PC-9 (cell line): ENCODE measurements at regions not wholly inside any gene's neighbourhood (a gene's known extent, or its start where the extent isn't known, plus 50 kb on each side); places are given as distances from the start of the nearest gene placed in this dataset.

Experiments used
- BruUV-seq: library from RNA; stranded (reverse); fragments of 400-500 nt; replicated peaks from 2 replicates; lab custom pipeline; 2021; lab: Mats Ljungman, UMichigan
- CTCF ChIA-PET: fragments of 300-600 bp; sonication (Branson Sonifier 250); formaldehyde crosslinking; loops from one replicate; lab custom pipeline; 2022; ENCODE audit warnings: antibody characterized with exemption; lab: Charles Lee
- POLR2A ChIA-PET: fragments of 300-600 bp; sonication (Branson Sonifier 250); formaldehyde crosslinking; loops from one replicate; lab custom pipeline; 2022; ENCODE audit warnings: antibody characterized with exemption; ENCODE audit not compliant: unreplicated experiment; lab: Charles Lee
- DNase-seq, 2 experiments: peaks; one replicate each; pipeline versions ENCODE4 v3.0.0 to v3.0.0-alpha.2; 2015 to 2022; ENCODE audit warnings: mixed read lengths in 1 of 2
- H2AFZ ChIP-seq: fragments of 200-600 bp; sonication (generic); 2 replicates; pipeline ENCODE4 v1.8.1; 2017; ENCODE audit warnings: antibody characterized with exemption
- H3F3A ChIP-seq: fragments of 200-600 bp; sonication (generic); 2 replicates; pipeline ENCODE4 v1.8.1; 2017; ENCODE audit warnings: antibody characterized with exemption, mild to moderate bottlenecking, low read depth; ENCODE audit not compliant: insufficient read depth
- H3K27ac ChIP-seq: fragments of 200-600 bp; sonication (generic); 2 replicates; pipeline ENCODE4 v1.6.1; 2016; ENCODE audit warnings: mixed run types
- H3K27me3 ChIP-seq: fragments of 200-600 bp; sonication (generic); 2 replicates; pipeline ENCODE4 v1.6.1; 2016; ENCODE audit warnings: low read depth, mixed run types; ENCODE audit not compliant: insufficient read depth
- H3K36me3 ChIP-seq: fragments of 200-600 bp; sonication (generic); 2 replicates; pipeline ENCODE4 v1.6.1; 2016; ENCODE audit warnings: low read depth, mixed run types
- H3K4me1 ChIP-seq: fragments of 200-600 bp; sonication (generic); replicated peaks from 2 replicates; pipeline ENCODE4 v1.6.1; 2016; ENCODE audit warnings: mixed run types; ENCODE audit not compliant: insufficient read depth
- H3K4me2 ChIP-seq: fragments of 200-600 bp; sonication (generic); 2 replicates; pipeline ENCODE4 v1.6.1; 2017; ENCODE audit warnings: mixed run types
- H3K4me3 ChIP-seq: fragments of 200-600 bp; sonication (generic); 2 replicates; pipeline ENCODE4 v1.6.1; 2016; ENCODE audit warnings: mixed run types
- H3K79me2 ChIP-seq: fragments of 200-600 bp; sonication (generic); 2 replicates; pipeline ENCODE4 v1.6.1; 2017; ENCODE audit warnings: low read depth, mixed run types
- H3K9me2 ChIP-seq: fragments of 200-600 bp; sonication (generic); 2 replicates; pipeline ENCODE4 v1.8.1; 2017; ENCODE audit warnings: mild to moderate bottlenecking; ENCODE audit not compliant: insufficient read depth
- H3K9me3 ChIP-seq: fragments of 200-600 bp; sonication (generic); 2 replicates; pipeline ENCODE4 v1.8.1; 2016; ENCODE audit warnings: low read depth; ENCODE audit not compliant: insufficient read depth
- H4K20me1 ChIP-seq: fragments of 200-600 bp; sonication (generic); 2 replicates; pipeline ENCODE4 v1.8.1; 2017; ENCODE audit not compliant: insufficient read depth
- CTCF ChIP-seq: fragments of 200-600 bp; sonication (generic); conservative IDR thresholded peaks from 2 replicates; pipeline ENCODE4 v1.6.1; 2017; ENCODE audit warnings: mixed run types, antibody characterized with exemption, mild to moderate bottlenecking, moderate library complexity
- EZH2 ChIP-seq: fragments of 200-600 bp; sonication (generic); IDR thresholded peaks from 2 replicates; pipeline ENCODE4 v1.8.0; 2017; ENCODE audit warnings: antibody characterized with exemption, low read depth
- intact Hi-C: fragments of 100-400 bp; cut with micrococcal nuclease; formaldehyde crosslinking; loops from one replicate; pipeline ENCODE4 v1.10.0; 2022; ENCODE audit not compliant: unreplicated experiment

DNA sequence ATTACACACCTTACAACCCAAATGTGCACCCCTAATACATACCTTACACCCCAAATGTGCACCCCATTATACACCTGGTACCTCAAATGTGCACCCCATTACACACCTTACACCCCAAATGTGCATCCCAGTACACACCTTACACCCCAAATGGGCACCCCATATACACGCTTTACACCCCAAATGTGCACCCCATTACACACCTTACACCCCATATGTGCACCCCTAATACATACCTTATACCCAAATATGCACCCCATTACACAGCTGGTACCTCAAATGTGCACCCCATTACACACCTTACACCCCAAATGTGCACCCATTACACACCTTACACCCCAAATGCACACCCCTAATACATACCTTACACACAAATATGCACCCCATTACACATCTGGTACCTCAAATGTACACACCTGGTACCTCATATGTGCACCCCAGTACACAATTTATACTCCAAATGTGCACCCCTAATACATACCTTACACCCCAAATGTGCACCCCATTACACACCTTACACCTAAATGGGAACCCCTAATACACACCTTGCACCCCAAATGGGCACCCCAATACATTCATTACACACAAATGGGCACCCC is 106.3 kb downstream of the KLF6 start:
- Histone ChIP-seq H3K27ac (no peak overlapping the region), H3K4me2 (no peak overlapping the region), H2AFZ (no peak overlapping the region), H3K9me3 (no peaks in the 10 kb centered on the region), H3K4me3 (no peak overlapping the region), H3K79me2 (no peaks in the 10 kb centered on the region), H3K9me2 (no peaks in the 10 kb centered on the region), H3K27me3 (no peaks in the 10 kb centered on the region), H3F3A (peaks cover 6% of the 10 kb centered on the region; the same call in 1 of the 2 replicates), H4K20me1 (no peaks in the 10 kb centered on the region), H3K36me3 (no peaks in the 10 kb centered on the region), H3K4me1 (peaks cover 13% of the 10 kb centered on the region)
- no TSS peak for BruUV-seq
- TF ChIP-seq EZH2: no peak
- TF ChIP-seq CTCF: no peak
- intact Hi-C loops: no loop called here
- CTCF ChIA-PET: no interaction called here
- POLR2A ChIA-PET: no interaction called here
- no peak for DNase-seq

DNA sequence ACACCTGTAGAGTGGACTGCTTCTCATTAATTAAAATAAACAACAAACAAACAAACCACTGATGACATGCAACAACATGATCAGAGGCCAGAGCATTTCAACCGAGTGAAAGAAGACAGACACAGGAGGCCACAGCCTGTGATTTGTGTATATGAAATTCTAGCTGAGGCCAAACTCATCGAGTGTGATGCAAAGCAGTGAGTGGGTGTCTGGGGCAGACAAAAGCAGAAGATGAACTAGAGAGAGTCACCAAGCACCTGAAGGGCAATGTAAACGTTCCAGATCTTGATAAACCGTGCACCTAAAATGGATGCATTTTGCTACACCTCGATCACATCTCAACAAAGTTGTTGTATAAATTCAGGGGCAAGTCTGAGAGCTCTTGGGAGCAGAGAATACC is 108.4 kb downstream of the KLF6 start:
- H3K27ac ChIP-seq: no peak overlapping the region
- peaks cover 13% of the 10 kb centered on the region for H3K4me1 ChIP-seq
- DNase-seq: no peak
- no peaks in the 10 kb centered on the region for H3K79me2 ChIP-seq
- no peak overlapping the region for H2AFZ ChIP-seq
- intact Hi-C loops: no loop called here
- TF ChIP-seq EZH2 (no peak), CTCF (no peak)
- H3K9me2 ChIP-seq: no peaks in the 10 kb centered on the region
- ChIA-PET POLR2A (no interaction called here), CTCF (no interaction called here)
- peaks cover 6% of the 10 kb centered on the region; the same call in 1 of the 2 replicates for H3F3A ChIP-seq
- H3K4me3 ChIP-seq: no peak overlapping the region
- H3K9me3 ChIP-seq: no peaks in the 10 kb centered on the region
- H4K20me1 ChIP-seq: no peaks in the 10 kb centered on the region
- BruUV-seq: no TSS peak
- H3K4me2 ChIP-seq: no peak overlapping the region
- H3K36me3 ChIP-seq: no peaks in the 10 kb centered on the region
- no peaks in the 10 kb centered on the region for H3K27me3 ChIP-seq

DNA sequence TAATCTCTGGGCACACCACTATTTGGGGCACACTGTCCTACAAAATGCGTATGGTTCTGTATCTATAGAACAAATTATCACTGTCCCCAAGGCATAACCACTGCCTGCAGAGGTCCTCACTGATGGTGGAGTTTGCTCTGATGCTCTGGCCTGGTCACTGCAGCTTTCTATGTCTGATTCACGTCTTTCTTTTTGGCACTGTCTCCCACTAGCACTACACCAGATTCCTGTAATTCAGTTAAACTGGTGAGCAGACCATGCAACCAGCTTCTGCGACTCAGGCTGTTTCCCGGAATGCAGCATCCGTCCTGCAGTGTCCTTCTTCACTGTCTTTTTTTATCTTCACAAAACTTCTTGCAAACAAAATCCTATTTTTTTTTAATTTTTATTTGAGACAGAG is 112.8 kb downstream of the KLF6 start:
- no peaks in the 10 kb centered on the region for H3K9me3 ChIP-seq
- no TSS peak for BruUV-seq
- H3K79me2 ChIP-seq: no peaks in the 10 kb centered on the region
- H3K27ac ChIP-seq: no peak overlapping the region
- intact Hi-C loops: no loop called here
- no peak overlapping the region for H3K4me3 ChIP-seq
- DNase-seq: no peak
- H4K20me1 ChIP-seq: no peaks in the 10 kb centered on the region
- POLR2A ChIA-PET: no interaction called here
- CTCF ChIA-PET: no interaction called here
- H3K4me1 ChIP-seq: peaks cover 26% of the 10 kb centered on the region
- no peaks in the 10 kb centered on the region for H3K9me2 ChIP-seq
- H3K4me2 ChIP-seq: no peak overlapping the region
- peaks cover 26% of the 10 kb centered on the region for H3F3A ChIP-seq
- H2AFZ ChIP-seq: no peak overlapping the region
- no peaks in the 10 kb centered on the region for H3K27me3 ChIP-seq
- no peaks in the 10 kb centered on the region for H3K36me3 ChIP-seq
- TF ChIP-seq CTCF (no peak), EZH2 (no peak)
